H1 (cell line): ENCODE measurements at regions not wholly inside any gene's neighbourhood (a gene's known extent, or its start where the extent isn't known, plus 50 kb on each side); places are given as distances from the start of the nearest gene placed in this dataset.

Source experiments
- PHF8 ChIP-seq: fragments of 200-600 bp; sonication (generic); conservative IDR thresholded peaks from 2 replicates; pipeline ENCODE4 v1.7.1; 2012; ENCODE audit warnings: low read depth, mild to moderate bottlenecking, inconsistent platforms, low read length, moderate library complexity
- SAP30 ChIP-seq: fragments of 300-600 bp; sonication (generic); IDR thresholded peaks from 2 replicates; pipeline ENCODE4 v1.7.1; 2012; ENCODE audit warnings: low read length, moderate library complexity, mild to moderate bottlenecking, inconsistent platforms; ENCODE audit not compliant: insufficient read depth, insufficient replicate concordance
- TF ChIP-seq, protein P1 (sequence below), 3 experiments: IDR thresholded peaks; 1 replicate in 2 of 3; 2 replicates in 1 of 3; pipeline versions ENCODE4 v1.5.1 to v1.6.1; 2011; ENCODE audit warnings: low read length in 3 of 3, mild to moderate bottlenecking in 3 of 3, inconsistent platforms in 2 of 3, low read depth in 1 of 3, moderate library complexity in 1 of 3; ENCODE audit not compliant: insufficient read depth in 1 of 3; ENCODE audit errors: control extremely low read depth in 1 of 3
- TF ChIP-seq, protein P2 (sequence below): IDR thresholded peaks from 2 replicates; pipeline ENCODE4 v1.6.1; 2012; ENCODE audit warnings: inconsistent platforms

DNA sequence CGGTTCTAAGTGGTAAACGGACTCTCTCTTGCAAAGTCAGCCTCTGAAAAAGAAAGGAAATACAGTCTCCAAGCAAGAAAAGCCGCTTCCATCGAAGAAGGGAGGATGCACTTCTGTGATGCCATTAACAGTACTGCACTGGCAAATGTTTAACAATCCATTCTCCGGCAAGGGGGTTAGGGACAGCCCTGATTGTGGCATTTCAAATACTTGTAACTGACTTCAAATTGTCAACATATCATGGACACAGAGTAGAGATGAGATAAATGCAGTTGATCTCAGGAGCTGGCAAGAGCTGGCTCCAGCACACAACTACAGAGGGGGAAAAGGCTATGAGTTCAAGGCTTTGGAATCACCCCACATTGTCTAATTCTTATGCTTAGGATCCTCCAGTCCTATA, 146.8 kb downstream of the SLC7A11 start (continued):
- TF ChIP-seq, protein P1, sequence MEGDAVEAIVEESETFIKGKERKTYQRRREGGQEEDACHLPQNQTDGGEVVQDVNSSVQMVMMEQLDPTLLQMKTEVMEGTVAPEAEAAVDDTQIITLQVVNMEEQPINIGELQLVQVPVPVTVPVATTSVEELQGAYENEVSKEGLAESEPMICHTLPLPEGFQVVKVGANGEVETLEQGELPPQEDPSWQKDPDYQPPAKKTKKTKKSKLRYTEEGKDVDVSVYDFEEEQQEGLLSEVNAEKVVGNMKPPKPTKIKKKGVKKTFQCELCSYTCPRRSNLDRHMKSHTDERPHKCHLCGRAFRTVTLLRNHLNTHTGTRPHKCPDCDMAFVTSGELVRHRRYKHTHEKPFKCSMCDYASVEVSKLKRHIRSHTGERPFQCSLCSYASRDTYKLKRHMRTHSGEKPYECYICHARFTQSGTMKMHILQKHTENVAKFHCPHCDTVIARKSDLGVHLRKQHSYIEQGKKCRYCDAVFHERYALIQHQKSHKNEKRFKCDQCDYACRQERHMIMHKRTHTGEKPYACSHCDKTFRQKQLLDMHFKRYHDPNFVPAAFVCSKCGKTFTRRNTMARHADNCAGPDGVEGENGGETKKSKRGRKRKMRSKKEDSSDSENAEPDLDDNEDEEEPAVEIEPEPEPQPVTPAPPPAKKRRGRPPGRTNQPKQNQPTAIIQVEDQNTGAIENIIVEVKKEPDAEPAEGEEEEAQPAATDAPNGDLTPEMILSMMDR (IDR thresholded peaks at IDR 0.05; ENCODE audit: control extremely low read depth in 1 of 3, insufficient read depth in 1 of 3, low read depth in 1 of 3, low read length in 3 of 3), result no peak
- TF ChIP-seq, protein P2, sequence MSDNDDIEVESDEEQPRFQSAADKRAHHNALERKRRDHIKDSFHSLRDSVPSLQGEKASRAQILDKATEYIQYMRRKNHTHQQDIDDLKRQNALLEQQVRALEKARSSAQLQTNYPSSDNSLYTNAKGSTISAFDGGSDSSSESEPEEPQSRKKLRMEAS, result no peak
- TF ChIP-seq SAP30 (no peak), PHF8 (no peak)
